ENCODE measurements at regions not wholly inside any gene's neighbourhood (a gene's known extent, or its start where the extent isn't known, plus 50 kb on each side); places are given as distances from the start of the nearest gene placed in this dataset.

- TF ChIP-seq CTCF (IDR thresholded peaks at IDR 0.05) = no peak
- TF ChIP-seq POLR2A (IDR thresholded peaks at IDR 0.05) = no peak
- Histone ChIP-seq H3K4me3 (replicated peaks in 1 of 3) (no peak overlapping the region), H3K9me3 (no peaks in the 10 kb centered on the region), H3K27me3 (no peaks in the 10 kb centered on the region), H3K36me3 (no peaks in the 10 kb centered on the region), H3K27ac (no peak overlapping the region), H3K4me1 (peaks cover 0 to 7% of the 10 kb centered on the region in 2 donors)
- WGBS, 2 donors = 74 to 84% methylated on average over 5 of the region's 5 CpGs
- DNase-seq = no peak
- intact Hi-C loops (cut with DNase I) = no loop called here
Measured at GRCh38 chr5:103464835-103465484, 97.6 kb downstream of the NUDT12 start.

- no peaks in the 10 kb centered on the region for H3K27me3 ChIP-seq
- no peak overlapping the region for H3K27ac ChIP-seq
- TF ChIP-seq CTCF (IDR thresholded peaks at IDR 0.05) (no peak), POLR2A (IDR thresholded peaks at IDR 0.05) (no peak)
- H3K36me3 ChIP-seq = no peaks in the 10 kb centered on the region
- no peak overlapping the region for H3K4me3 ChIP-seq (replicated peaks in 1 of 3)
- no peak for DNase-seq
- intact Hi-C loops (cut with DNase I) = no loop called here
- H3K4me1 ChIP-seq = peaks cover 0 to 7% of the 10 kb centered on the region in 2 donors
- H3K9me3 ChIP-seq = no peaks in the 10 kb centered on the region
- 92 to 94% methylated on average over 5 of the region's 5 CpGs for WGBS, 2 donors
Measured at GRCh38 chr5:103463261-103463660, 99.3 kb downstream of the NUDT12 start.

- Histone ChIP-seq H3K36me3 (no peaks in the 10 kb centered on the region), H3K4me1 (no peaks in the 10 kb centered on the region), H3K9me3 (no peaks in the 10 kb centered on the region), H3K27me3 (no peaks in the 10 kb centered on the region), H3K4me3 (replicated peaks in 1 of 3) (no peak overlapping the region), H3K27ac (no peak overlapping the region)
- intact Hi-C loops (cut with DNase I) = no loop called here
- no peak for DNase-seq
- TF ChIP-seq POLR2A (IDR thresholded peaks at IDR 0.05) (no peak), CTCF (IDR thresholded peaks at IDR 0.05) (no peak)
- 33 to 60% methylated on average over 1 of the region's 1 CpG for WGBS, 2 donors
Measured at GRCh38 chr5:103461243-103461642, 101.3 kb downstream of the NUDT12 start.

- DNase-seq = no peak
- intact Hi-C loops (cut with DNase I) = no loop called here
- Histone ChIP-seq H3K36me3 (no peaks in the 10 kb centered on the region), H3K4me1 (no peaks in the 10 kb centered on the region), H3K27ac (no peak overlapping the region), H3K4me3 (replicated peaks in 1 of 3) (no peak overlapping the region), H3K9me3 (no peaks in the 10 kb centered on the region), H3K27me3 (no peaks in the 10 kb centered on the region)
- 81 to 87% methylated on average over 3 of the region's 3 CpGs for WGBS, 2 donors
- TF ChIP-seq CTCF (IDR thresholded peaks at IDR 0.05) (no peak), POLR2A (IDR thresholded peaks at IDR 0.05) (no peak)
Measured at GRCh38 chr5:103458497-103459040, 104.0 kb downstream of the NUDT12 start.

GRCh38 chr5:103456476-103456875 is 106.1 kb downstream of the NUDT12 start:
- TF ChIP-seq CTCF (IDR thresholded peaks at IDR 0.05) (no peak), POLR2A (IDR thresholded peaks at IDR 0.05) (no peak)
- 90 to 93% methylated on average over 2 of the region's 2 CpGs for WGBS, 2 donors
- Histone ChIP-seq H3K9me3 (no peaks in the 10 kb centered on the region), H3K4me3 (replicated peaks in 1 of 3) (no peak overlapping the region), H3K27ac (no peak overlapping the region), H3K4me1 (no peaks in the 10 kb centered on the region), H3K27me3 (no peaks in the 10 kb centered on the region), H3K36me3 (no peaks in the 10 kb centered on the region)
- no peak for DNase-seq
- intact Hi-C loops (cut with DNase I) = no loop called here
